ENCODE measurements at regions not wholly inside any gene's neighbourhood (a gene's known extent, or its start where the extent isn't known, plus 50 kb on each side); places are given as distances from the start of the nearest gene placed in this dataset.
A peak's percentile ranks its signal among the peaks of the same experiment; 100 is the strongest.
"Not testable (repeated sequence)": the region's sequence is repeated elsewhere in the genome, so short reads cannot be mapped to it uniquely, and the experiment has no call there.

GRCh38 chr14:106134886-106135285, 608.5 kb downstream of the TMEM121 start:
- TF ChIP-seq CTCF (conservative IDR thresholded peaks at IDR 0.05; ENCODE audit: low read depth, low read length) = no peak
- H3K4me3 ChIP-seq (ENCODE audit: low read length) = no peak overlapping the region
- DNase-seq (ENCODE audit: low read depth) = no peak

GRCh38 chr14:106141242-106142220, 615.1 kb downstream of the TMEM121 start:
- DNase-seq (ENCODE audit: low read depth) = no peak

GRCh38 chr14:106145731-106146130, 619.3 kb downstream of the TMEM121 start:
- DNase-seq (ENCODE audit: low read depth); H3K4me3 ChIP-seq (ENCODE audit: low read length): not testable (repeated sequence)

More at GRCh38 chr14:106141242-106142220, 615.1 kb downstream of the TMEM121 start:
- no peak overlapping the region for H3K4me3 ChIP-seq (ENCODE audit: low read length)
- TF ChIP-seq CTCF (conservative IDR thresholded peaks at IDR 0.05; ENCODE audit: low read depth, low read length) = no peak

GRCh38 chr14:106153362-106153955, 627.1 kb downstream of the TMEM121 start:
- TF ChIP-seq CTCF (conservative IDR thresholded peaks at IDR 0.05; ENCODE audit: low read depth, low read length) = peak; percentile 38
- DNase-seq (ENCODE audit: low read depth); H3K4me3 ChIP-seq (ENCODE audit: low read length): not testable (repeated sequence)

GRCh38 chr14:106163316-106163715, 636.9 kb downstream of the TMEM121 start:
- no peak for DNase-seq (ENCODE audit: low read depth)
- H3K4me3 ChIP-seq (ENCODE audit: low read length) = no peak overlapping the region
- no peak for TF ChIP-seq CTCF (conservative IDR thresholded peaks at IDR 0.05; ENCODE audit: low read depth, low read length)

- H3K4me3 ChIP-seq (ENCODE audit: low read length); DNase-seq (ENCODE audit: low read depth): not testable (repeated sequence)
These were observed 637.4 kb downstream of the TMEM121 start for GRCh38 chr14:106163812-106164211.

GRCh38 chr14:106166232-106166631, 639.8 kb downstream of the TMEM121 start:
- no peak for TF ChIP-seq CTCF (conservative IDR thresholded peaks at IDR 0.05; ENCODE audit: low read depth, low read length)
- no peak overlapping the region for H3K4me3 ChIP-seq (ENCODE audit: low read length)
- DNase-seq (ENCODE audit: low read depth) = no peak
